ENCODE measurements at regions not wholly inside any gene's neighbourhood (a gene's known extent, or its start where the extent isn't known, plus 50 kb on each side); places are given as distances from the start of the nearest gene placed in this dataset.

- Histone ChIP-seq H3F3A (replicated peaks; ENCODE audit: insufficient read depth) (no peaks in the 10 kb centered on the region), H2AFZ (ENCODE audit: low read depth) (no peak overlapping the region), H3K27ac (ENCODE audit: low read depth in 2 of 2, low read length in 1 of 2) (no peak overlapping the region), H3K4me1 (ENCODE audit: control insufficient read depth in 1 of 2, insufficient read depth in 2 of 2, low read depth in 1 of 2, low read length in 1 of 2) (peaks cover 0 to 3% of the 10 kb centered on the region in 2 experiments; a peak in 1 of 4 replicates), H3K4me2 (no peak overlapping the region), H3K27me3 (ENCODE audit: insufficient read depth) (no peaks in the 10 kb centered on the region), H3K9ac (no peak overlapping the region), H3K79me2 (ENCODE audit: insufficient read depth) (no peaks in the 10 kb centered on the region), H3K36me3 (replicated peaks in 1 of 2; ENCODE audit: control insufficient read depth in 1 of 2, insufficient read depth in 2 of 2, low read length in 1 of 2) (no peaks in the 10 kb centered on the region), H3K4me3 (ENCODE audit: low read depth in 2 of 2, low read length in 1 of 2) (no peak overlapping the region), H3K9me3 (no peaks in the 10 kb centered on the region), H3K9me2 (no peaks in the 10 kb centered on the region), H4K20me1 (ENCODE audit: insufficient read depth) (no peaks in the 10 kb centered on the region)
- no peak for TF ChIP-seq FOXJ3 (CRISPR knock-in tag; IDR thresholded peaks at IDR 0.05)
- TF ChIP-seq ELF1 (IDR thresholded peaks at IDR 0.05), result no peak
- no peak for TF ChIP-seq USF1 (IDR thresholded peaks at IDR 0.05; ENCODE audit: borderline replicate concordance, low read depth)
- TF ChIP-seq CTCF (IDR thresholded peaks at IDR 0.05), result no peak
- no peak for TF ChIP-seq REST (IDR thresholded peaks at IDR 0.05; ENCODE audit: low read depth, low read length)
- no peak for TF ChIP-seq IRF3 (IDR thresholded peaks at IDR 0.05; ENCODE audit: low read depth, low read length)
- no peak for TF ChIP-seq JUND (IDR thresholded peaks at IDR 0.05)
- TF ChIP-seq MXI1 (IDR thresholded peaks at IDR 0.05; ENCODE audit: low read depth, low read length), result no peak
- POLR2A ChIA-PET, result no interaction called here
- CTCF ChIA-PET, result interaction anchor here (1.3 to 1.5 kb wide), 2 partner anchors 9 to 17 kb away, joined by 3 to 5 read pairs; no protein-coding TSS in a partner anchor
- DNase-seq, result no peak
- WGBS (ENCODE audit: low lambda C conversion rate), result 35% methylated on average over 4 of the region's 4 CpGs
These were observed 200.8 kb downstream of the DIRAS2 start for GRCh38 chr9:90441814-90442213.

GRCh38 chr9:90442723-90443122 is 199.9 kb downstream of the DIRAS2 start:
- Histone ChIP-seq H3K4me2 (no peak overlapping the region), H3K9me3 (no peaks in the 10 kb centered on the region), H3F3A (replicated peaks; ENCODE audit: insufficient read depth) (no peaks in the 10 kb centered on the region), H3K4me1 (ENCODE audit: control insufficient read depth in 1 of 2, insufficient read depth in 2 of 2, low read depth in 1 of 2, low read length in 1 of 2) (peaks cover 0 to 3% of the 10 kb centered on the region in 2 experiments; a peak in 1 of 4 replicates), H4K20me1 (ENCODE audit: insufficient read depth) (no peaks in the 10 kb centered on the region), H3K4me3 (ENCODE audit: low read depth in 2 of 2, low read length in 1 of 2) (no peak overlapping the region), H3K9me2 (no peaks in the 10 kb centered on the region), H3K27me3 (ENCODE audit: insufficient read depth) (no peaks in the 10 kb centered on the region), H2AFZ (ENCODE audit: low read depth) (no peak overlapping the region), H3K36me3 (replicated peaks in 1 of 2; ENCODE audit: control insufficient read depth in 1 of 2, insufficient read depth in 2 of 2, low read length in 1 of 2) (no peaks in the 10 kb centered on the region), H3K9ac (no peak overlapping the region), H3K79me2 (ENCODE audit: insufficient read depth) (no peaks in the 10 kb centered on the region), H3K27ac (ENCODE audit: low read depth in 2 of 2, low read length in 1 of 2) (no peak overlapping the region)
- DNase-seq, result no peak
- CTCF ChIA-PET, result interaction anchor here (1.5 kb wide), 1 partner anchor 10 kb away, joined by 5 read pairs; no protein-coding TSS in a partner anchor
- 43% methylated on average over 5 of the region's 5 CpGs for WGBS (ENCODE audit: low lambda C conversion rate)
- POLR2A ChIA-PET, result no interaction called here
- TF ChIP-seq REST (IDR thresholded peaks at IDR 0.05; ENCODE audit: low read depth, low read length) (no peak), TCF12 (IDR thresholded peaks at IDR 0.05) (no peak), IRF3 (IDR thresholded peaks at IDR 0.05; ENCODE audit: low read depth, low read length) (no peak), YY1 (IDR thresholded peaks at IDR 0.05; ENCODE audit: low read depth) (no peak), RAD21 (IDR thresholded peaks at IDR 0.05; ENCODE audit: low read length) (no peak), TEAD4 (IDR thresholded peaks at IDR 0.05; ENCODE audit: borderline replicate concordance, insufficient read depth) (no peak), CHD2 (IDR thresholded peaks at IDR 0.05; ENCODE audit: low read length, partially characterized antibody) (no peak), RCOR1 (IDR thresholded peaks at IDR 0.05; ENCODE audit: low read length) (no peak), MAX (IDR thresholded peaks at IDR 0.05; ENCODE audit: low read depth) (no peak), JUND (IDR thresholded peaks at IDR 0.05) (no peak)

All from SK-N-SH (cell line).